DND-41 (cell line): ENCODE measurements at regions not wholly inside any gene's neighbourhood (a gene's known extent, or its start where the extent isn't known, plus 50 kb on each side); places are given as distances from the start of the nearest gene placed in this dataset.

ENCODE experiments used
- CTCF ChIP-seq: IDR thresholded peaks from 2 replicates; pipeline ENCODE4 v1.5.1; 2012; ENCODE audit warnings: borderline replicate concordance, low read length, moderate library complexity, mild to moderate bottlenecking; ENCODE audit not compliant: poor library complexity, severe bottlenecking; ENCODE audit errors: extremely low read depth
- EZH2 ChIP-seq: IDR thresholded peaks from 3 replicates; pipeline ENCODE4 v1.6.1; 2012; ENCODE audit warnings: borderline replicate concordance, low read depth, mild to moderate bottlenecking, moderate library complexity, low read length, inconsistent platforms; ENCODE audit not compliant: severe bottlenecking

- no peak for TF ChIP-seq CTCF
- TF ChIP-seq EZH2, result no peak
These were observed 180.6 kb upstream of the AGR3 start for GRCh38 chr7:17062151-17063044.
